ENCODE measurements at regions not wholly inside any gene's neighbourhood (a gene's known extent, or its start where the extent isn't known, plus 50 kb on each side); places are given as distances from the start of the nearest gene placed in this dataset.

- Histone ChIP-seq H3K9me2 (replicated peaks; ENCODE audit: control insufficient read depth, low read length) (no peaks in the 10 kb centered on the region), H3K4me3 (ENCODE audit: low read length) (no peak overlapping the region), H3K27ac (ENCODE audit: low read depth, low read length) (no peak overlapping the region), H3F3A (ENCODE audit: control insufficient read depth, insufficient read depth) (no peaks in the 10 kb centered on the region), H3K9me3 (ENCODE audit: control insufficient read depth, insufficient read depth, low read length) (no peaks in the 10 kb centered on the region), H3K4me1 (ENCODE audit: control insufficient read depth, low read length) (no peaks in the 10 kb centered on the region), H3K36me3 (ENCODE audit: control insufficient read depth, low read length) (no peaks in the 10 kb centered on the region), H4K20me1 (ENCODE audit: control insufficient read depth, insufficient read depth, low read depth, low read length) (no peaks in the 10 kb centered on the region), H3K79me2 (ENCODE audit: control insufficient read depth, low read length) (no peaks in the 10 kb centered on the region), H3K27me3 (ENCODE audit: control insufficient read depth, low read length) (no peaks in the 10 kb centered on the region), H3K4me2 (ENCODE audit: low read length) (no peak overlapping the region)
- TF ChIP-seq EZH2phosphoT487 (IDR thresholded peaks at IDR 0.05; ENCODE audit: borderline replicate concordance, low read length): no peak
- TF ChIP-seq CTCF (IDR thresholded peaks at IDR 0.05; ENCODE audit: low read depth, low read length, poor library complexity, severe bottlenecking): no peak
Observed at GRCh38 chr5:25963251-25964008, 1075.0 kb downstream of the CDH9 start.

- Histone ChIP-seq H3K27me3 (ENCODE audit: control insufficient read depth, low read length) (no peaks in the 10 kb centered on the region), H3K36me3 (ENCODE audit: control insufficient read depth, low read length) (no peaks in the 10 kb centered on the region), H3K4me1 (ENCODE audit: control insufficient read depth, low read length) (peaks cover 33% of the 10 kb centered on the region), H3K4me2 (ENCODE audit: low read length) (peak overlapping the region; percentile 62), H4K20me1 (ENCODE audit: control insufficient read depth, insufficient read depth, low read depth, low read length) (no peaks in the 10 kb centered on the region), H3K27ac (ENCODE audit: low read depth, low read length) (peak overlapping the region; percentile 62), H3K9me2 (replicated peaks; ENCODE audit: control insufficient read depth, low read length) (no peaks in the 10 kb centered on the region), H3K9me3 (ENCODE audit: control insufficient read depth, insufficient read depth, low read length) (no peaks in the 10 kb centered on the region), H3F3A (ENCODE audit: control insufficient read depth, insufficient read depth) (peaks cover 4% of the 10 kb centered on the region; the same call in 1 of the 2 replicates), H3K4me3 (ENCODE audit: low read length) (peak overlapping the region; percentile 35), H3K79me2 (ENCODE audit: control insufficient read depth, low read length) (no peaks in the 10 kb centered on the region)
- TF ChIP-seq EZH2phosphoT487 (IDR thresholded peaks at IDR 0.05; ENCODE audit: borderline replicate concordance, low read length) (no peak), CTCF (IDR thresholded peaks at IDR 0.05; ENCODE audit: low read depth, low read length, poor library complexity, severe bottlenecking) (no peak)
Observed at GRCh38 chr5:25955337-25955736, 1083.0 kb downstream of the CDH9 start.

GRCh38 chr5:25950681-25951080, 1087.7 kb downstream of the CDH9 start:
- Histone ChIP-seq H3K27me3 (ENCODE audit: control insufficient read depth, low read length) (no peaks in the 10 kb centered on the region), H3K79me2 (ENCODE audit: control insufficient read depth, low read length) (no peaks in the 10 kb centered on the region), H3K4me3 (ENCODE audit: low read length) (no peak overlapping the region), H3K36me3 (ENCODE audit: control insufficient read depth, low read length) (no peaks in the 10 kb centered on the region), H3K9me2 (replicated peaks; ENCODE audit: control insufficient read depth, low read length) (no peaks in the 10 kb centered on the region), H3K4me2 (ENCODE audit: low read length) (no peak overlapping the region), H3K9me3 (ENCODE audit: control insufficient read depth, insufficient read depth, low read length) (no peaks in the 10 kb centered on the region), H3F3A (ENCODE audit: control insufficient read depth, insufficient read depth) (peaks cover 4% of the 10 kb centered on the region; the same call in 1 of the 2 replicates), H3K4me1 (ENCODE audit: control insufficient read depth, low read length) (peaks cover 19% of the 10 kb centered on the region), H3K27ac (ENCODE audit: low read depth, low read length) (no peak overlapping the region), H4K20me1 (ENCODE audit: control insufficient read depth, insufficient read depth, low read depth, low read length) (no peaks in the 10 kb centered on the region)
- no peak for TF ChIP-seq EZH2phosphoT487 (IDR thresholded peaks at IDR 0.05; ENCODE audit: borderline replicate concordance, low read length)
- no peak for TF ChIP-seq CTCF (IDR thresholded peaks at IDR 0.05; ENCODE audit: low read depth, low read length, poor library complexity, severe bottlenecking)

All from DOHH2 (cell line).